Activated CD4-positive, alpha-beta T cell treated with anti-CD3 and anti-CD28 coated beads for 24 hours (primary cell): ENCODE measurements at regions not wholly inside any gene's neighbourhood (a gene's known extent, or its start where the extent isn't known, plus 50 kb on each side); places are given as distances from the start of the nearest gene placed in this dataset.
A peak's percentile ranks its signal among the peaks of the same experiment; 100 is the strongest.
"Not testable (repeated sequence)": the region's sequence is repeated elsewhere in the genome, so short reads cannot be mapped to it uniquely, and the experiment has no call there.

Experiments used
- DNase-seq, 2 donors: peaks; one replicate each; pipeline ENCODE4 v3.0.0-alpha.2; 2020; ENCODE audit warnings: low read depth in 2 of 2

- no peak for DNase-seq
Measured at GRCh38 chr12:7591531-7591930, 74.2 kb downstream of the APOBEC1 start.

GRCh38 chr12:7590085-7590484, 75.6 kb downstream of the APOBEC1 start:
- not testable (repeated sequence) for DNase-seq

GRCh38 chr12:7588742-7589329, 76.9 kb downstream of the APOBEC1 start:
- peak; percentile 16 to 38 for DNase-seq

- DNase-seq: not testable (repeated sequence)
Measured at GRCh38 chr12:7584137-7584536, 80.6 kb upstream of the CD163 start.

GRCh38 chr12:7583471-7583870, 79.9 kb upstream of the CD163 start:
- no peak for DNase-seq

GRCh38 chr12:7582796-7583195, 79.2 kb upstream of the CD163 start:
- DNase-seq: no peak

GRCh38 chr12:7581625-7582024, 78.0 kb upstream of the CD163 start:
- no peak for DNase-seq

GRCh38 chr12:7581046-7581445, 77.5 kb upstream of the CD163 start:
- no peak for DNase-seq

- no peak for DNase-seq
Measured at GRCh38 chr12:7571257-7571656, 67.7 kb upstream of the CD163 start.

- DNase-seq: no peak
Measured at GRCh38 chr12:7557227-7557626, 53.6 kb upstream of the CD163 start.

GRCh38 chr12:7555752-7556151, 52.2 kb upstream of the CD163 start:
- DNase-seq: no peak

- not testable (repeated sequence) for DNase-seq
Measured at GRCh38 chr12:7554831-7555230, 51.3 kb upstream of the CD163 start.
